ENCODE measurements at regions not wholly inside any gene's neighbourhood (a gene's known extent, or its start where the extent isn't known, plus 50 kb on each side); places are given as distances from the start of the nearest gene placed in this dataset.

GRCh38 chr2:153420394-153420793 lies 58.2 kb downstream of the RPRM start:
- no peaks in the 10 kb centered on the region for H3K79me2 ChIP-seq (ENCODE audit: insufficient read depth, low read length)
- no peak overlapping the region for H3K4me2 ChIP-seq (ENCODE audit: low read depth, low read length, poor library complexity, severe bottlenecking)
- H3F3A ChIP-seq (ENCODE audit: insufficient read depth), result no peaks in the 10 kb centered on the region
- no peaks in the 10 kb centered on the region for H3K27me3 ChIP-seq (ENCODE audit: low read length)
- no peak overlapping the region for H3K4me3 ChIP-seq (ENCODE audit: insufficient read depth, low read length, poor library complexity, severe bottlenecking)
- no peaks in the 10 kb centered on the region for H3K9me2 ChIP-seq (replicated peaks; ENCODE audit: insufficient read depth, low read length)
- TF ChIP-seq EZH2phosphoT487 (conservative IDR thresholded peaks at IDR 0.05; ENCODE audit: low read length) (no peak), CTCF (IDR thresholded peaks at IDR 0.05; ENCODE audit: insufficient read depth, low read length, poor library complexity, severe bottlenecking) (no peak)
- H4K20me1 ChIP-seq (ENCODE audit: low read depth, low read length), result no peaks in the 10 kb centered on the region
- H3K27ac ChIP-seq (ENCODE audit: low read depth, low read length), result no peak overlapping the region
- H3K36me3 ChIP-seq (ENCODE audit: low read length), result no peaks in the 10 kb centered on the region
- no peaks in the 10 kb centered on the region for H3K9me3 ChIP-seq (ENCODE audit: insufficient read depth, low read length)
- H3K9ac ChIP-seq (ENCODE audit: low read length), result no peak overlapping the region
- H2AFZ ChIP-seq (ENCODE audit: low read depth, low read length, severe bottlenecking), result no peak overlapping the region

- H3F3A ChIP-seq (ENCODE audit: insufficient read depth), result no peaks in the 10 kb centered on the region
- no peak overlapping the region for H3K27ac ChIP-seq (ENCODE audit: low read depth, low read length)
- H3K4me3 ChIP-seq (ENCODE audit: insufficient read depth, low read length, poor library complexity, severe bottlenecking), result no peak overlapping the region
- H3K9ac ChIP-seq (ENCODE audit: low read length), result no peak overlapping the region
- TF ChIP-seq CTCF (IDR thresholded peaks at IDR 0.05; ENCODE audit: insufficient read depth, low read length, poor library complexity, severe bottlenecking) (no peak), EZH2phosphoT487 (conservative IDR thresholded peaks at IDR 0.05; ENCODE audit: low read length) (no peak)
- H3K9me2 ChIP-seq (replicated peaks; ENCODE audit: insufficient read depth, low read length), result no peaks in the 10 kb centered on the region
- no peak overlapping the region for H3K4me2 ChIP-seq (ENCODE audit: low read depth, low read length, poor library complexity, severe bottlenecking)
- no peaks in the 10 kb centered on the region for H3K9me3 ChIP-seq (ENCODE audit: insufficient read depth, low read length)
- H3K27me3 ChIP-seq (ENCODE audit: low read length), result no peaks in the 10 kb centered on the region
- H4K20me1 ChIP-seq (ENCODE audit: low read depth, low read length), result no peaks in the 10 kb centered on the region
- H2AFZ ChIP-seq (ENCODE audit: low read depth, low read length, severe bottlenecking), result no peak overlapping the region
- H3K79me2 ChIP-seq (ENCODE audit: insufficient read depth, low read length), result no peaks in the 10 kb centered on the region
- no peaks in the 10 kb centered on the region for H3K36me3 ChIP-seq (ENCODE audit: low read length)
These were observed 61.5 kb downstream of the RPRM start for GRCh38 chr2:153417077-153417476.

GRCh38 chr2:153416071-153416470 lies 62.5 kb downstream of the RPRM start:
- TF ChIP-seq CTCF (IDR thresholded peaks at IDR 0.05; ENCODE audit: insufficient read depth, low read length, poor library complexity, severe bottlenecking), result no peak
- no peak for TF ChIP-seq EZH2phosphoT487 (conservative IDR thresholded peaks at IDR 0.05; ENCODE audit: low read length)
- H3K36me3 ChIP-seq (ENCODE audit: low read length), result no peaks in the 10 kb centered on the region
- H3K27me3 ChIP-seq (ENCODE audit: low read length), result no peaks in the 10 kb centered on the region
- no peak overlapping the region for H3K4me3 ChIP-seq (ENCODE audit: insufficient read depth, low read length, poor library complexity, severe bottlenecking)
- no peak overlapping the region for H3K4me2 ChIP-seq (ENCODE audit: low read depth, low read length, poor library complexity, severe bottlenecking)
- H2AFZ ChIP-seq (ENCODE audit: low read depth, low read length, severe bottlenecking), result no peak overlapping the region
- no peaks in the 10 kb centered on the region for H3F3A ChIP-seq (ENCODE audit: insufficient read depth)
- no peaks in the 10 kb centered on the region for H3K9me2 ChIP-seq (replicated peaks; ENCODE audit: insufficient read depth, low read length)
- H3K9ac ChIP-seq (ENCODE audit: low read length), result no peak overlapping the region
- H3K9me3 ChIP-seq (ENCODE audit: insufficient read depth, low read length), result no peaks in the 10 kb centered on the region
- H4K20me1 ChIP-seq (ENCODE audit: low read depth, low read length), result no peaks in the 10 kb centered on the region
- H3K27ac ChIP-seq (ENCODE audit: low read depth, low read length), result no peak overlapping the region
- H3K79me2 ChIP-seq (ENCODE audit: insufficient read depth, low read length), result no peaks in the 10 kb centered on the region

Data from SU-DHL-6 (cell line).